ENCODE measurements at regions not wholly inside any gene's neighbourhood (a gene's known extent, or its start where the extent isn't known, plus 50 kb on each side); places are given as distances from the start of the nearest gene placed in this dataset.

- no peak for DNase-seq (ENCODE audit: low read depth in 2 of 2)
- H3K27ac ChIP-seq (ENCODE audit: insufficient read depth, low read length) = no peak overlapping the region
- H3K27me3 ChIP-seq (ENCODE audit: control insufficient read depth, insufficient read depth, low read length) = no peaks in the 10 kb centered on the region
- H3K9ac ChIP-seq (ENCODE audit: insufficient read depth, low read length) = no peak overlapping the region
- H2AFZ ChIP-seq (ENCODE audit: low read length) = no peak overlapping the region
- no peak overlapping the region for H3K4me3 ChIP-seq (replicated peaks in 1 of 4; ENCODE audit: control extremely low read depth in 1 of 4, insufficient read depth in 1 of 4, low read depth in 3 of 4, low read length in 4 of 4)
- H3K79me2 ChIP-seq (ENCODE audit: control insufficient read depth, insufficient read depth, low read length) = no peaks in the 10 kb centered on the region
- H3K9me3 ChIP-seq (ENCODE audit: control insufficient read depth, insufficient read depth, low read depth, low read length) = no peaks in the 10 kb centered on the region
- no peaks in the 10 kb centered on the region for H3K36me3 ChIP-seq (ENCODE audit: control insufficient read depth, insufficient read depth, low read length)
- H3K4me1 ChIP-seq (ENCODE audit: control insufficient read depth, extremely low read depth, insufficient read depth, low read length) = no peaks in the 10 kb centered on the region
- TF ChIP-seq CTCF (conservative IDR thresholded peaks at IDR 0.05 in 1 of 2, IDR thresholded peaks at IDR 0.05 in 1 of 2; ENCODE audit: low read depth in 1 of 2, low read length in 2 of 2) (no peak), EZH2 (IDR thresholded peaks at IDR 0.05; ENCODE audit: low read length, missing control alignments) (no peak)
- H3K4me2 ChIP-seq (ENCODE audit: extremely low read depth, insufficient read depth, low read length) = no peak overlapping the region
- H4K20me1 ChIP-seq (ENCODE audit: control insufficient read depth, extremely low read depth, insufficient read depth, low read length) = no peaks in the 10 kb centered on the region
Measured at GRCh38 chr14:94682736-94683135, 70.5 kb downstream of the SERPINA3 start.

GRCh38 chr14:94682061-94682516, 69.9 kb downstream of the SERPINA3 start:
- H2AFZ ChIP-seq (ENCODE audit: low read length) = no peak overlapping the region
- no peak overlapping the region for H3K27ac ChIP-seq (ENCODE audit: insufficient read depth, low read length)
- H3K9me3 ChIP-seq (ENCODE audit: control insufficient read depth, insufficient read depth, low read depth, low read length) = no peaks in the 10 kb centered on the region
- TF ChIP-seq EZH2 (IDR thresholded peaks at IDR 0.05; ENCODE audit: low read length, missing control alignments) (no peak), CTCF (conservative IDR thresholded peaks at IDR 0.05 in 1 of 2, IDR thresholded peaks at IDR 0.05 in 1 of 2; ENCODE audit: low read depth in 1 of 2, low read length in 2 of 2) (no peak)
- no peaks in the 10 kb centered on the region for H3K27me3 ChIP-seq (ENCODE audit: control insufficient read depth, insufficient read depth, low read length)
- no peaks in the 10 kb centered on the region for H3K79me2 ChIP-seq (ENCODE audit: control insufficient read depth, insufficient read depth, low read length)
- no peaks in the 10 kb centered on the region for H4K20me1 ChIP-seq (ENCODE audit: control insufficient read depth, extremely low read depth, insufficient read depth, low read length)
- no peaks in the 10 kb centered on the region for H3K4me1 ChIP-seq (ENCODE audit: control insufficient read depth, extremely low read depth, insufficient read depth, low read length)
- DNase-seq (ENCODE audit: low read depth in 2 of 2) = no peak
- no peak overlapping the region for H3K9ac ChIP-seq (ENCODE audit: insufficient read depth, low read length)
- H3K4me3 ChIP-seq (replicated peaks in 1 of 4; ENCODE audit: control extremely low read depth in 1 of 4, insufficient read depth in 1 of 4, low read depth in 3 of 4, low read length in 4 of 4) = no peak overlapping the region
- no peaks in the 10 kb centered on the region for H3K36me3 ChIP-seq (ENCODE audit: control insufficient read depth, insufficient read depth, low read length)
- H3K4me2 ChIP-seq (ENCODE audit: extremely low read depth, insufficient read depth, low read length) = no peak overlapping the region

GRCh38 chr14:94681300-94682060, 69.3 kb downstream of the SERPINA3 start:
- Histone ChIP-seq H3K79me2 (ENCODE audit: control insufficient read depth, insufficient read depth, low read length) (no peaks in the 10 kb centered on the region), H2AFZ (ENCODE audit: low read length) (no peak overlapping the region), H3K4me3 (replicated peaks in 1 of 4; ENCODE audit: control extremely low read depth in 1 of 4, insufficient read depth in 1 of 4, low read depth in 3 of 4, low read length in 4 of 4) (no peak overlapping the region), H3K9ac (ENCODE audit: insufficient read depth, low read length) (no peak overlapping the region), H3K27ac (ENCODE audit: insufficient read depth, low read length) (no peak overlapping the region), H4K20me1 (ENCODE audit: control insufficient read depth, extremely low read depth, insufficient read depth, low read length) (no peaks in the 10 kb centered on the region), H3K9me3 (ENCODE audit: control insufficient read depth, insufficient read depth, low read depth, low read length) (no peaks in the 10 kb centered on the region), H3K27me3 (ENCODE audit: control insufficient read depth, insufficient read depth, low read length) (no peaks in the 10 kb centered on the region), H3K4me1 (ENCODE audit: control insufficient read depth, extremely low read depth, insufficient read depth, low read length) (no peaks in the 10 kb centered on the region), H3K4me2 (ENCODE audit: extremely low read depth, insufficient read depth, low read length) (no peak overlapping the region), H3K36me3 (ENCODE audit: control insufficient read depth, insufficient read depth, low read length) (no peaks in the 10 kb centered on the region)
- TF ChIP-seq CTCF (conservative IDR thresholded peaks at IDR 0.05 in 1 of 2, IDR thresholded peaks at IDR 0.05 in 1 of 2; ENCODE audit: low read depth in 1 of 2, low read length in 2 of 2) (peak; percentile 41 to 70), EZH2 (IDR thresholded peaks at IDR 0.05; ENCODE audit: low read length, missing control alignments) (no peak)
- peak; percentile 30 to 49 for DNase-seq (ENCODE audit: low read depth in 2 of 2)
